HCT116 (cell line): ENCODE measurements at regions not wholly inside any gene's neighbourhood (a gene's known extent, or its start where the extent isn't known, plus 50 kb on each side); places are given as distances from the start of the nearest gene placed in this dataset.

Experiments
- CTCF ChIP-seq, 3 experiments: fragments of 200-600 bp in 1 of 3; sonication (generic) in 1 of 3; IDR thresholded peaks in 2 of 3; conservative IDR thresholded peaks in 1 of 3; 2 replicates each; pipeline ENCODE4 v1.5.1; 2012 to 2017; ENCODE audit warnings: low read depth in 2 of 3, low read length in 2 of 3, antibody characterized with exemption in 1 of 3, borderline replicate concordance in 1 of 3, control low read depth in 1 of 3, mild to moderate bottlenecking in 1 of 3, mixed read lengths in 1 of 3, mixed run types in 1 of 3, moderate library complexity in 1 of 3; ENCODE audit not compliant: insufficient read depth in 1 of 3
- EZH2 ChIP-seq: fragments of 200-600 bp; sonication (generic); IDR thresholded peaks from 2 replicates; pipeline ENCODE4 v1.6.1; 2017; ENCODE audit warnings: antibody characterized with exemption, mixed run types
- POLR2A ChIP-seq: IDR thresholded peaks from 2 replicates; pipeline ENCODE4 v1.7.0; 2011; ENCODE audit warnings: borderline replicate concordance; ENCODE audit not compliant: insufficient read depth, insufficient read length; ENCODE audit errors: extremely low read depth
- POLR2AphosphoS5 ChIP-seq: IDR thresholded peaks from 2 replicates; pipeline ENCODE4 v1.6.1; 2011; ENCODE audit warnings: mild to moderate bottlenecking, low read depth, low read length, moderate library complexity
- RAD21 ChIP-seq: IDR thresholded peaks from 2 replicates; pipeline ENCODE4 v1.6.1; 2012; ENCODE audit warnings: low read depth, mild to moderate bottlenecking
- SIN3A ChIP-seq: IDR thresholded peaks from 2 replicates; pipeline ENCODE4 v1.6.1; 2012; ENCODE audit warnings: low read depth
- YY1 ChIP-seq: IDR thresholded peaks from 2 replicates; pipeline ENCODE4 v1.6.1; 2011; ENCODE audit warnings: low read length, low read depth, moderate library complexity, mild to moderate bottlenecking; ENCODE audit not compliant: insufficient replicate concordance; ENCODE audit errors: extremely low read depth
- TF ChIP-seq, protein P1 (sequence below): IDR thresholded peaks from 2 replicates; pipeline ENCODE4 v1.6.1; 2012

DNA sequence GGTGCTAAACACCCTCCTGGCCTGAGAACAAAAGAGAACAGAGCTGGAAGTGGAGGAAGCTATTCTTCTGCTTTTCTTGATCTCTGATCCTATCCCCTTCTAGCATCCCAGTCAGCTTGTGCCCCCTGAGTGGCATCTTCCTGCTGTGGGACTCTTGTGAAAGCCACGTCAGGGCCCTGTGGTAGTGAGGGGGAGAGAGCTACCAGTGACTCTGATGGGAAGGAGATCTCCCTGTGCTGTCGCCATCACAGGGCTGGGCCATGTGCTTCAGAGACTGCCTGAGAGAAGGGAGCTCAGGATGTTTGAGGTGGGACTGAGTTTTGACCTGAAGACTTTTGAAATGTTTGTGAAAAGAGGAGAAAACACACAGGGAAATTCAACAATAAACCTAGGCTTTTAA lies 107.6 kb upstream of the FUT8 start:
- TF ChIP-seq POLR2A (no peak), SIN3A (no peak), YY1 (no peak), CTCF (IDR thresholded peaks at IDR 0.05 in 2 of 3, conservative IDR thresholded peaks at IDR 0.05 in 1 of 3; ENCODE audit: borderline replicate concordance in 1 of 3, insufficient read depth in 1 of 3, low read depth in 2 of 3, low read length in 2 of 3) (no peak), POLR2AphosphoS5 (no peak), EZH2 (no peak), RAD21 (no peak)
- TF ChIP-seq, protein P1, sequence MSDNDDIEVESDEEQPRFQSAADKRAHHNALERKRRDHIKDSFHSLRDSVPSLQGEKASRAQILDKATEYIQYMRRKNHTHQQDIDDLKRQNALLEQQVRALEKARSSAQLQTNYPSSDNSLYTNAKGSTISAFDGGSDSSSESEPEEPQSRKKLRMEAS, result no peak
